HepG2 (cell line): ENCODE measurements at regions not wholly inside any gene's neighbourhood (a gene's known extent, or its start where the extent isn't known, plus 50 kb on each side); places are given as distances from the start of the nearest gene placed in this dataset.
A peak's percentile ranks its signal among the peaks of the same experiment; 100 is the strongest.

ENCODE experiments used
- CHD4 ChIP-seq: fragments of 200-600 bp; sonication (generic); IDR thresholded peaks from 2 replicates; pipeline ENCODE4 v1.7.0; 2017; ENCODE audit warnings: mild to moderate bottlenecking, low read length, borderline replicate concordance
- GFI1 ChIP-seq: sonication (generic); formaldehyde crosslinking; IDR thresholded peaks from 2 replicates; pipeline ENCODE4 v1.5.0; 2020; ENCODE audit warnings: missing genetic modification reagents, mild to moderate bottlenecking, borderline replicate concordance
- PCBP1 ChIP-seq: fragments of 200-400 bp; formaldehyde crosslinking; IDR thresholded peaks from 2 replicates; pipeline ENCODE4 v1.6.1; 2017; ENCODE audit warnings: mild to moderate bottlenecking, low read depth, low read length, borderline replicate concordance
- RBM39 ChIP-seq: fragments of 200-400 bp; formaldehyde crosslinking; IDR thresholded peaks from one replicate; pipeline ENCODE4 v1.6.1; 2018; ENCODE audit warnings: antibody characterized with exemption, mild to moderate bottlenecking, low read depth, low read length; ENCODE audit not compliant: poor library complexity, severe bottlenecking
- RNF2 ChIP-seq: fragments of 450-650 bp; conservative IDR thresholded peaks from 2 replicates; pipeline ENCODE4 v1.6.1; 2016; ENCODE audit warnings: low read depth
- SOX5 ChIP-seq: IDR thresholded peaks from 2 replicates; pipeline ENCODE4 v1.6.1; 2016; ENCODE audit warnings: borderline replicate concordance
- SRSF4 ChIP-seq: fragments of 200-400 bp; formaldehyde crosslinking; IDR thresholded peaks from one replicate; pipeline ENCODE4 v1.6.1; 2018; ENCODE audit warnings: mild to moderate bottlenecking, low read depth, low read length, moderate library complexity; ENCODE audit not compliant: poor library complexity, severe bottlenecking
- TBP ChIP-seq: sonication (generic); formaldehyde crosslinking; IDR thresholded peaks from 2 replicates; pipeline ENCODE4 v1.5.0; 2020; ENCODE audit warnings: missing genetic modification reagents
- ZNF30 ChIP-seq: sonication (generic); formaldehyde crosslinking; IDR thresholded peaks from 2 replicates; pipeline ENCODE4 v1.5.0; 2020; ENCODE audit warnings: mild to moderate bottlenecking, missing genetic modification reagents
- ZNF570 ChIP-seq: sonication (generic); formaldehyde crosslinking; IDR thresholded peaks from 2 replicates; pipeline ENCODE4 v1.4.0; 2020; ENCODE audit warnings: mild to moderate bottlenecking, missing genetic modification reagents, borderline replicate concordance
- ZNF773 ChIP-seq: sonication (generic); formaldehyde crosslinking; IDR thresholded peaks from 2 replicates; pipeline ENCODE4 v1.4.0; 2020; ENCODE audit warnings: missing genetic modification reagents, borderline replicate concordance
- ZNF83 ChIP-seq: sonication (generic); formaldehyde crosslinking; IDR thresholded peaks from 2 replicates; pipeline ENCODE4 v1.4.0; 2020; ENCODE audit warnings: missing genetic modification reagents, mild to moderate bottlenecking, borderline replicate concordance
- ZNF878 ChIP-seq: sonication (generic); formaldehyde crosslinking; IDR thresholded peaks from 2 replicates; pipeline ENCODE4 v1.8.1; 2023; ENCODE audit warnings: mild to moderate bottlenecking, missing genetic modification reagents, moderate library complexity
- TF ChIP-seq, protein P1 (sequence below): sonication (generic); formaldehyde crosslinking; IDR thresholded peaks from 2 replicates; pipeline ENCODE4 v1.4.0; 2020; ENCODE audit warnings: mild to moderate bottlenecking, missing genetic modification reagents
- TF ChIP-seq, protein P2 (sequence below): sonication (generic); formaldehyde crosslinking; IDR thresholded peaks from 2 replicates; pipeline ENCODE4 v1.4.0; 2020; ENCODE audit warnings: low read depth, mild to moderate bottlenecking, missing genetic modification reagents
- TF ChIP-seq, protein P3 (sequence below): sonication (generic); formaldehyde crosslinking; IDR thresholded peaks from 2 replicates; pipeline ENCODE4 v1.5.0; 2020; ENCODE audit warnings: missing genetic modification reagents, mild to moderate bottlenecking, borderline replicate concordance
- TF ChIP-seq, protein P4 (sequence below): IDR thresholded peaks from 2 replicates; pipeline ENCODE4 v1.6.1; 2012; ENCODE audit warnings: inconsistent platforms

DNA sequence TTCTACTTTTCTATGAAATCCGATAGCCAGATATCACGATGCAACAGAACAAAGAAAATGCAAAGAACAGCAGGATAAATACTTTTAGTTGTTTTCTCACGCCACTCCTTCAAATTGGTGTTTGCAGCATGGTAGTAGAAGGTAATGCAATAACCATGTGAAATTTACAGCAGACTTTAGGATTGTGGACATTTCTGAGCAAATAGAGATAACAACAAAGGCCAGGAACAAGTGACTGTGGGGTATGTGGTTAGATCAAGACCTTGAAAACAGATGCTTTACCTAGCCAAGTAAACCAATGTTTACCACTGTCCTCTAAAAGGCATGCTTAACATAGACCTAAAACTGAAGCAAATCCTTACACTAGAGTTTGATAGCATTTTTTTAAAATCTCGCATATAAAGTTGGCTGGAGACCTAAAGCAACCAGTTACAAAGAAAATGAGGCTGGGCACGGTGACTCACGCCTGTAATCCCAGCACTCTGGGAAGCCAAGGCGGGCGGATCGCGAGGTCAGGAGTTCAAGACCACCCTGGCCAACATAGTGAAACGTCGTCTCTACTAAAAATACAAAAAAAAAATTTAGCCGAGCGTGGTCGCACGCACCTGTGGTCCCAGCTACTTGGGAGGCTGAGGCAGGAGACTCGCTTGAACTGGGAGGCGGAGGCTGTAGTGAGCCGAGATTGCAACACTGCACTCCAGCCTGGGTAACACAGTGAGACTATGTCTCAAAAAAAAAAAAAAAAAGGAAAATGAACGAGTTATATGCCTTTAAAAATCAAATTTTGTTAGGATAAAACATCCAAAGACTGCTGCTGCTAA is 123.2 kb upstream of the FOXN3 start (continued):
- TF ChIP-seq, protein P1, sequence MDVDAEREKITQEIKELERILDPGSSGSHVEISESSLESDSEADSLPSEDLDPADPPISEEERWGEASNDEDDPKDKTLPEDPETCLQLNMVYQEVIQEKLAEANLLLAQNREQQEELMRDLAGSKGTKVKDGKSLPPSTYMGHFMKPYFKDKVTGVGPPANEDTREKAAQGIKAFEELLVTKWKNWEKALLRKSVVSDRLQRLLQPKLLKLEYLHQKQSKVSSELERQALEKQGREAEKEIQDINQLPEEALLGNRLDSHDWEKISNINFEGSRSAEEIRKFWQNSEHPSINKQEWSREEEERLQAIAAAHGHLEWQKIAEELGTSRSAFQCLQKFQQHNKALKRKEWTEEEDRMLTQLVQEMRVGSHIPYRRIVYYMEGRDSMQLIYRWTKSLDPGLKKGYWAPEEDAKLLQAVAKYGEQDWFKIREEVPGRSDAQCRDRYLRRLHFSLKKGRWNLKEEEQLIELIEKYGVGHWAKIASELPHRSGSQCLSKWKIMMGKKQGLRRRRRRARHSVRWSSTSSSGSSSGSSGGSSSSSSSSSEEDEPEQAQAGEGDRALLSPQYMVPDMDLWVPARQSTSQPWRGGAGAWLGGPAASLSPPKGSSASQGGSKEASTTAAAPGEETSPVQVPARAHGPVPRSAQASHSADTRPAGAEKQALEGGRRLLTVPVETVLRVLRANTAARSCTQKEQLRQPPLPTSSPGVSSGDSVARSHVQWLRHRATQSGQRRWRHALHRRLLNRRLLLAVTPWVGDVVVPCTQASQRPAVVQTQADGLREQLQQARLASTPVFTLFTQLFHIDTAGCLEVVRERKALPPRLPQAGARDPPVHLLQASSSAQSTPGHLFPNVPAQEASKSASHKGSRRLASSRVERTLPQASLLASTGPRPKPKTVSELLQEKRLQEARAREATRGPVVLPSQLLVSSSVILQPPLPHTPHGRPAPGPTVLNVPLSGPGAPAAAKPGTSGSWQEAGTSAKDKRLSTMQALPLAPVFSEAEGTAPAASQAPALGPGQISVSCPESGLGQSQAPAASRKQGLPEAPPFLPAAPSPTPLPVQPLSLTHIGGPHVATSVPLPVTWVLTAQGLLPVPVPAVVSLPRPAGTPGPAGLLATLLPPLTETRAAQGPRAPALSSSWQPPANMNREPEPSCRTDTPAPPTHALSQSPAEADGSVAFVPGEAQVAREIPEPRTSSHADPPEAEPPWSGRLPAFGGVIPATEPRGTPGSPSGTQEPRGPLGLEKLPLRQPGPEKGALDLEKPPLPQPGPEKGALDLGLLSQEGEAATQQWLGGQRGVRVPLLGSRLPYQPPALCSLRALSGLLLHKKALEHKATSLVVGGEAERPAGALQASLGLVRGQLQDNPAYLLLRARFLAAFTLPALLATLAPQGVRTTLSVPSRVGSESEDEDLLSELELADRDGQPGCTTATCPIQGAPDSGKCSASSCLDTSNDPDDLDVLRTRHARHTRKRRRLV (CRISPR knock-in tag) = no peak
- TF ChIP-seq ZNF773 (CRISPR knock-in tag) (no peak), RNF2 (no peak), CHD4 (no peak; the same call in 1 of the 2 replicates), SOX5 (peak; percentile 94), GFI1 (no peak), RBM39 (no peak), TBP (no peak), SRSF4 (no peak), ZNF570 (CRISPR knock-in tag) (no peak), PCBP1 (no peak), ZNF878 (CRISPR knock-in tag) (no peak), ZNF30 (CRISPR knock-in tag) (no peak), ZNF83 (CRISPR knock-in tag) (no peak)
- TF ChIP-seq, protein P2, sequence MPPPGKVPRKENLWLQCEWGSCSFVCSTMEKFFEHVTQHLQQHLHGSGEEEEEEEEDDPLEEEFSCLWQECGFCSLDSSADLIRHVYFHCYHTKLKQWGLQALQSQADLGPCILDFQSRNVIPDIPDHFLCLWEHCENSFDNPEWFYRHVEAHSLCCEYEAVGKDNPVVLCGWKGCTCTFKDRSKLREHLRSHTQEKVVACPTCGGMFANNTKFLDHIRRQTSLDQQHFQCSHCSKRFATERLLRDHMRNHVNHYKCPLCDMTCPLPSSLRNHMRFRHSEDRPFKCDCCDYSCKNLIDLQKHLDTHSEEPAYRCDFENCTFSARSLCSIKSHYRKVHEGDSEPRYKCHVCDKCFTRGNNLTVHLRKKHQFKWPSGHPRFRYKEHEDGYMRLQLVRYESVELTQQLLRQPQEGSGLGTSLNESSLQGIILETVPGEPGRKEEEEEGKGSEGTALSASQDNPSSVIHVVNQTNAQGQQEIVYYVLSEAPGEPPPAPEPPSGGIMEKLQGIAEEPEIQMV = no peak
- TF ChIP-seq, protein P3, sequence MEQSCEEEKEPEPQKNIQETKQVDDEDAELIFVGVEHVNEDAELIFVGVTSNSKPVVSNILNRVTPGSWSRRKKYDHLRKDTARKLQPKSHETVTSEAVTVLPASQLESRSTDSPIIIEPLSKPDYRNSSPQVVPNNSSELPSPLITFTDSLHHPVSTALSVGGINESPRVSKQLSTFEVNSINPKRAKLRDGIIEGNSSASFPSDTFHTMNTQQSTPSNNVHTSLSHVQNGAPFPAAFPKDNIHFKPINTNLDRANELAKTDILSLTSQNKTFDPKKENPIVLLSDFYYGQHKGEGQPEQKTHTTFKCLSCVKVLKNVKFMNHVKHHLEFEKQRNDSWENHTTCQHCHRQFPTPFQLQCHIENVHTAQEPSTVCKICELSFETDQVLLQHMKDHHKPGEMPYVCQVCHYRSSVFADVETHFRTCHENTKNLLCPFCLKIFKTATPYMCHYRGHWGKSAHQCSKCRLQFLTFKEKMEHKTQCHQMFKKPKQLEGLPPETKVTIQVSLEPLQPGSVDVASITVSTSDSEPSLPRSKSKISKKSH = no peak
- TF ChIP-seq, protein P4, sequence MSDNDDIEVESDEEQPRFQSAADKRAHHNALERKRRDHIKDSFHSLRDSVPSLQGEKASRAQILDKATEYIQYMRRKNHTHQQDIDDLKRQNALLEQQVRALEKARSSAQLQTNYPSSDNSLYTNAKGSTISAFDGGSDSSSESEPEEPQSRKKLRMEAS = peak; percentile 45
